Activated CD8-positive, alpha-beta memory T cell treated with anti-CD3 and anti-CD28 coated beads for 36 hours (primary cell): ENCODE measurements at regions not wholly inside any gene's neighbourhood (a gene's known extent, or its start where the extent isn't known, plus 50 kb on each side); places are given as distances from the start of the nearest gene placed in this dataset.
"Not testable (repeated sequence)": the region's sequence is repeated elsewhere in the genome, so short reads cannot be mapped to it uniquely, and the experiment has no call there.

Experiments used
- CTCF ChIA-PET: fragments of 350-600 bp; sonication (Branson Sonifier 250); formaldehyde crosslinking; loops from one replicate; lab custom pipeline; 2021; ENCODE audit warnings: antibody characterized with exemption; lab: Charles Lee
- POLR2A ChIA-PET: fragments of 350-600 bp; sonication (Branson Sonifier 250); formaldehyde crosslinking; loops from one replicate; lab custom pipeline; 2021; ENCODE audit warnings: antibody characterized with exemption; lab: Charles Lee

- CTCF ChIA-PET = no interaction called here
Observed at GRCh38 chr2:16104315-16104948, 164.1 kb downstream of the MYCN start.

GRCh38 chr2:16103614-16104314 lies 163.4 kb downstream of the MYCN start:
- POLR2A ChIA-PET = no interaction called here
- CTCF ChIA-PET = no interaction called here

More at GRCh38 chr2:16104315-16104948, 164.1 kb downstream of the MYCN start:
- POLR2A ChIA-PET = no interaction called here

DNA sequence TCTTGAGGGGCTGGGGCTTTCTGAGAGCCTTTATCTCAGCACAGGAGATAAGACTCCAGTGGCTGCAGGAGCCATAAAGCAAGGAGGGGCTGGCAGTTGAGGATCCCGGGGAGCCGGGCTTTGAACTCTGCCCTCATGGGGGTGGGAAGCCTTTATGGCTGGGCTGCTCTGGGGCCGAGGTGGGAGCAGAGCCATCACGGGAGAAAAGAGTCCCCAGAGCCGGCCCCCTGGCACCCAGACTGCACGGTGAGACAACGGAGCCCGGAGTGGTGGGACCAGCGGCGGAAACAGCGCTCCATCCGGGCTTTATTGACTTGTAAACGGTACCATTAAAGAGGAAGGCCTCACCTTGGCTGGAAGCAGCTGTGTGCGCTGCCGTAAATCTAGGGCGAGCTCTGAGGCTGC lies 162.6 kb downstream of the MYCN start:
- ChIA-PET CTCF (no interaction called here), POLR2A (no interaction called here)

- CTCF ChIA-PET = no interaction called here
- POLR2A ChIA-PET = no interaction called here
Observed at GRCh38 chr2:16102358-16102975, 162.1 kb downstream of the MYCN start.

- ChIA-PET POLR2A (no interaction called here), CTCF (no interaction called here)
Observed at GRCh38 chr2:16101196-16101595, 160.8 kb downstream of the MYCN start.

GRCh38 chr2:16100006-16100405 lies 159.7 kb downstream of the MYCN start:
- ChIA-PET POLR2A (no interaction called here), CTCF (no interaction called here)

DNA sequence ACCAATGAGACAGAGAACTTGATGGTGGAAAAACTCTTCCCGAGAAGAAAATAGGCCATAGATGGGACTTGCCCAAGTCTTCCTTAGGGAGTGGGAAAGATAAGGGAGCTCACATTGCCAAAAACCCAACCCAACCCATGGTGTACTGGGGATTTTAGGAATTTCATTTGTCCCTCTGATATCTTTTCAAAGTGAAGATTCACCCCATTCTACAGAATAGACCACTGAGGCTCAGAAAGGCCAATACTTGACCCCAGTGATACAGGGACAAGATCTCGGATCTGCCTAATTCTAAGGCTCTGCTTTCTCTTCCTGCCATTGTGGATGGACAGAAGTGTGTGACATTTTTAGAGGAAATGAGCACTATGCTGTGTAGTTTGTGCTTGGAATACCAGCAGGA lies 159.0 kb downstream of the MYCN start:
- CTCF ChIA-PET = no interaction called here
- POLR2A ChIA-PET = no interaction called here

GRCh38 chr2:16096962-16097361 lies 156.6 kb downstream of the MYCN start:
- CTCF ChIA-PET = no interaction called here
- POLR2A ChIA-PET = no interaction called here

DNA sequence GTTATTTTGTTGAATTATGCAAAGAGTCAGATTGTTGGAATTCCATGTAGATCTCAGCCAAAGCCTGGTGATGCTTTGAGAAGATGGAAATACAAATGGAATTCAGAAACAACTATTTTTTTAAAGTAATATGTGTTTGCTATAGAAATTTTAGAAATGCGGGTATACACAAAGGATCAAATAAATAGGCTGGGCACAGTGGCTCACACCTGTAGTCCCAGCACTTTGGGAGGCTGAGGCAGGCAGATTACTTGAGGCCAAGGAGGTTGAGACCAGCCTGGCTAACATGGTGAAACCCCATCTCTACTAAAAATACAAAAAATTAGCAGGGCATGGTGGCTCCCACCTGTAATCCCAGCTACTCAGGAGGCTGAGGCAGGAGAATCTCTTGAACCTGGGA lies 155.1 kb downstream of the MYCN start:
- POLR2A ChIA-PET = not testable (repeated sequence)

DNA sequence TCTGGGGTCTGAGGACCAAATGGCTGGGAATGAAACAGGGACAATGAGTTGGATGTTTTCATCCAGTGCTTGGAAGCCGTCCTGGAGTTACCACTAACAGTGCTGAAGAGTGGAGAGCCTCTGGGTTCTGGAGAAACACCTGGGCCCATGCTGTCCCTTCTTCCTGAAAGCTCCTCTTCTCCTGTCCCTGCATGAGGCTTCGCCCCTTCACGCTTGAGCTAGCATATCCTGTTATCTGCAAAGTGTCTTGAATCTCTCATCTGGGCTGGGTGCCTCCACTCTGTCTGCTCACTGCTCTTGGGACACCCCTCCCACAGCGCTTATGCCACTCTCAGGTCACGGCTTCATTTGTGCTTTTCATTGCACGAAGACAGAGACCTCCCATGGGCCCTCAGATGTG lies 154.5 kb downstream of the MYCN start:
- ChIA-PET POLR2A (no interaction called here), CTCF (no interaction called here)

More for the DNA sequence above, 155.1 kb downstream of the MYCN start:
- CTCF ChIA-PET = not testable (repeated sequence)

DNA sequence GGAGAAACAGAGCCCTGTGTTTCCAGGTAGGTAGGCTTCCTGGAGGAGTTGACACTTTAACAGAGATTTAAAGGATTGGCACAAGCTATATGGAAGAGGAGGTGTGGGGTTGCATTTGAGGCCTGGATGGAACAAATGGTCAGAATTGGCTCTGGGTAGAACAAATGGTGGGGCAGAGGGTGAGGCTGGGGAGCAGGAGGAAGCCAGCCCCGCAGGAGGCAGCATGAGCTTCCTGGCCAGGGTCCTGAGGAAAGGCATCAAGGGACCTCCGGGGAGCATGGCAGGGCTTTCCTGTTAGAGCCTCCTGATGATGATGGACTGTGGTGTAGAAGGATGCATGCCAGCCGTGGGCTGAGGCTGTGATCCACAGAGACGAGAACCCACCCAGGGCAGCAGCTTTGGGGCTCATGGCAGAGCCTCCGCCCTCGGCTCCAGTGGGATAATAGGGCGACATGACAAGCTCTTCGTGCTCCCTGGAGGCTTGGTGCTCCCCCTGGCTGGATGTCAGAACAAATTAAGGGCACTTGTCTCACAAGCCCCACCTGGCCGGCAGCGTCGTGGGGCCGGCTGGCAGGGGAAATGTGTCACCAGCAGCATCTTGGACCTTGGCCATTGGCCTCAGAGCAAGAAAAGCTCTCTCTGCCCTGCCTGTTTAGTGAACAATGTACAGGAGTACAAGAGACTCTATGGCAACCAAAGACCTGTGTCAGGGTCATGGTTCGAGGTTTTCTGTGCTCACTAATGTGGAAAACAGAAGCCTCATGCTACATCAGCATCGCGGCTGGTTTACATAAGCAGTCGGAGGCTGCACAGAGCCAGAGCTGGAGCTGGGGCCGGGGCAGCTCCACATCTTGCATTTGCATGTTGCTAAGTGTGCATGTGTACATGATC lies 153.5 kb downstream of the MYCN start:
- ChIA-PET POLR2A (no interaction called here), CTCF (no interaction called here)

DNA sequence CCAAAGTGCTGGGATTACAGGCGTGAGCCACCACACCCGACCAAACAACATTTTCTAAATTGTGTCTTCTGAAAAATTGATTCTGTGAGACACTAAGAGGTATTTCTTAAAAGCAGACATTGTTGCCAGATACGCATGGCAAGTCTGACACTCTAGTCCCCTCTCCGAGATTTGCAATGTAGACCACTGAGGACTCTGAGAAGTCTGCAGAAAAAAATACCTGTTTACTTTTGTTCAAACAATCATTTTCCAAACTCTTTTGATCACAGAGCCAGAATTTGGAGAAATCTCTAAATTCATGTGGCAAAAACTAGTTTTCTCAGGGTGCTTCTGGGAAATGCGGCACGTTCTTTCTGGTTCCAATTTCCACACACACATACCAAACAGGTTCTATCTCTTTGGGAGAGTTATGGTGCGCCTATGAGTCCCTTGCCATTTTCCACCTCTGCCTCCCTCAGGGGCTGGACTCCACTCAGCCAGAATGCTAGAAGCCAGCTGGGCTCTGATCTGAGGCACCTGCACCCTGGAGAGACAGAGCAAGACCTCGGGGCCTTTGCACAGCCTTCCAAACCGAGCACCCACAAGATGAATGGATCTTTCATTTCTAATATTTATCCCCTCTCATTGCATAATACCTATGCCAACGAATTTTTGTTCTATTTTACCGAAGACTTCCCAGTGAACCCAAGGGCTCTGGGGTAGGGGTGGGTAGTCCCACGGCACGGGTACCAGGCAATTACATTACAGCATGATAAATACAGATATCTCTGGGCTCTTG lies 152.7 kb downstream of the MYCN start:
- ChIA-PET CTCF (no interaction called here), POLR2A (no interaction called here)

DNA sequence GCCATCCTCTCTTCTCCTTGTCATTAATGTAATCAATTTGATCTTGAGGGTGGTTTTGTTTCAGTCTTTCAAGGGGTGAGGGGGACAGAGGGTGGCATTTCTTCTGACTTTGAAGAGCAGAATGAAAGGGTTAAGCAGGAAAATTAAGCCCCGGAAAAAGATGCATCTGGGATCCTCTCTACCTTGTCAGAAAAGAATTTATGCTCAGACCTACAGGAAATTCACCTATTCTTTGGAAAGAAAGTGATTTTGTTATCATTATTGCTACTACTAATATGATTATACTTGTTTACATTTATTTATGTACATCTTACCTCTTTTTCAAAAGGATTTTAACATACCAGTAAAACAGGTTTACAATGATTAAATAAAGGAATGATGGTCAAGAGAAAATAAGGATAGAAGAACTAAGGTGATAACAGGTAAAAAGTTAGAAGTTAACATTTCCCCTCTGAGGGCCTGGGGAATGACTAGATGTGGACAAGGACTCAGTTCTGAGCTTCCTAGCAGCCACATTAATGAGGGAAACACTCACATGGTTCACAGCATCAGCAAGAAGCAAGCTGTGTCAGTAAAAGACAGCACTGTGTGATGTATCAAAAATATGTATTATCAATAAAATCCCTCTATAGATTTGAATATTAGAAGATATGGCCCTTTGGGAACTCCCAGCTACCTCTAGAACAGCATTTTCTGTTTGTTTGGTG lies 151.4 kb downstream of the MYCN start:
- CTCF ChIA-PET = no interaction called here
- POLR2A ChIA-PET = no interaction called here

- CTCF ChIA-PET = no interaction called here
- POLR2A ChIA-PET = no interaction called here
Observed at GRCh38 chr2:16090650-16091575, 150.6 kb downstream of the MYCN start.

DNA sequence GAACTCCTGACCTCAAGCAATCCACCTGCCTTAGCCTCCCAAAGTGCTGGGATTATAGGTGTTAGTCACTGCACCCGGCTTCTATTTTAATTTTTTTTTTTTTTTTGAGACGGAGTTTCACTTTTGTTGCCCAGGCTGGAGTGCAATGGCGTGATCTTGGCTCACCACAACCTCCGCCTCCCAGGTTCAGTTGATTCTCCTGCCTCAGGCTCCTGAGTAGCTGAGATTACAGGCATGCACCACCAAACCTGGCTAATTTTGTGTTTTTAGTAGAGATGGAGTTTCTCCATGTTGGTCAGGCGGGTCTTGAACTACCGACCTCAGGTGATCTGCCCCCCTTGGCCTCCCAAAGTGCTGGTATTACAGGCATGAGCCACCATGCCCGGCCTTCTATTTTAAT lies 149.1 kb downstream of the MYCN start:
- CTCF ChIA-PET, POLR2A ChIA-PET: not testable (repeated sequence)

- CTCF ChIA-PET = interaction anchor here (0.6 kb wide), 1 partner anchor 981 kb away, joined by 3 read pairs; no protein-coding TSS in a partner anchor
- POLR2A ChIA-PET = no interaction called here
Observed at GRCh38 chr2:16088802-16089112, 148.4 kb downstream of the MYCN start.

- CTCF ChIA-PET = interaction anchor here (0.6 kb wide), 1 partner anchor 980 kb away, joined by 3 read pairs; no protein-coding TSS in a partner anchor
- POLR2A ChIA-PET = no interaction called here
Observed at GRCh38 chr2:16088035-16088801, 147.9 kb downstream of the MYCN start.
